AG08395 (cell line): ENCODE measurements at regions not wholly inside any gene's neighbourhood (a gene's known extent, or its start where the extent isn't known, plus 50 kb on each side); places are given as distances from the start of the nearest gene placed in this dataset.
"Not testable (repeated sequence)": the region's sequence is repeated elsewhere in the genome, so short reads cannot be mapped to it uniquely, and the experiment has no call there.

Experiments
- DNase-seq: peaks from one replicate; pipeline ENCODE4 v3.0.0; 2012; ENCODE audit warnings: mixed read lengths, low spot score

GRCh38 chr2:193326296-193326695 is 1131.6 kb upstream of the TMEFF2 start:
- DNase-seq, result no peak

DNA sequence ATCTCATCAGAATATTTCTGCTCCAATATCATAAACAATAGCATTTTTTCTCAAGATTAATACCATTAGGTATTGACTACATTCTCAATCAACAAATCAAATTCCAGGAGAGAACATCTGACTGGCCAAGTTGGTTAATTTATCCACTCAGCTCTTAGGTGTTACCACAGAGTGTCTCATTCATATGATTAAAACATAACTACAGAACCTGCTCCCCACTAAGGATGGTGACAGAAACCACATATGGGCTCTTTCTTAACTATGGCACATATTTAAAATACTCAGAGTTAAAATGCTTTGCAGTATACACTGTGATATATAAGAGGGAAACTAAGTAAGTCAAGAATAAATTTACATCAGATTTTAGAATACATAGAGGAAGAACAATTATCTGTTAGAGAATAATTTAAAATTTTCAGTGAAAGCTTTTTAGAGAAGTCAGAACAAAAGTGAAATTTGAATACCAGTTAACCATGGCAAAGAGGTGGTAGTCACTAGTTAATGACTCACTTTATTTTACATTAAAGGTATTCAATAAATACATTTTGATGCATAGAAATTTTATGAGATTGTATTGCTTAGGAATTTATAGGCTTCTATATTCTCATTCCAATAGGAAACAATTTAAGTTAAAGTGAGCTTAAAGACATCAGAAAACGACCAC is 1120.8 kb upstream of the TMEFF2 start:
- no peak for DNase-seq

GRCh38 chr2:193303464-193303863 is 1108.7 kb upstream of the TMEFF2 start:
- no peak for DNase-seq

GRCh38 chr2:193294371-193294770 is 1099.6 kb upstream of the TMEFF2 start:
- no peak for DNase-seq

- no peak for DNase-seq
Observed at GRCh38 chr2:193279361-193279760, 1084.6 kb upstream of the TMEFF2 start.

GRCh38 chr2:193276988-193277387 is 1082.3 kb upstream of the TMEFF2 start:
- no peak for DNase-seq

- no peak for DNase-seq
Observed at GRCh38 chr2:193276560-193276959, 1081.8 kb upstream of the TMEFF2 start.

DNA sequence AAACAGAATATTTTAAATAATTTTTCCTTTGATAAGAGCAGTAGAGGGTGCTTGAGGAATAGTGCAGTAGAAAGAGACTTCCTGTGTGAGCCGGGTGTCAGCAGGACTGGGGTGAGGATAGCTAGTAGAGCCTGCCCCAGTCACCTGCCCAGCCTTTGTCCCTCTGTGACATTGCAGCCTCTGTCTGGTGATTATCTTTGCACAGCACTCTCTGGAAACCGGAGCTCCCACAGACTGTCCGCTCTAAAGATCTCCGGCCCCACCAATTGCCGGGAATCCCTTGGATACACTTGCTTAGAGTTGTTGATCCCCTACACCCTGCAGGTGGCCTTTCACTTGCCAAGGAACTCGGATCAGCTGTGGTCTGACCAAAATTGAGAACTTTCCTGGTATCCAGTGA is 1081.3 kb upstream of the TMEFF2 start:
- no peak for DNase-seq

DNA sequence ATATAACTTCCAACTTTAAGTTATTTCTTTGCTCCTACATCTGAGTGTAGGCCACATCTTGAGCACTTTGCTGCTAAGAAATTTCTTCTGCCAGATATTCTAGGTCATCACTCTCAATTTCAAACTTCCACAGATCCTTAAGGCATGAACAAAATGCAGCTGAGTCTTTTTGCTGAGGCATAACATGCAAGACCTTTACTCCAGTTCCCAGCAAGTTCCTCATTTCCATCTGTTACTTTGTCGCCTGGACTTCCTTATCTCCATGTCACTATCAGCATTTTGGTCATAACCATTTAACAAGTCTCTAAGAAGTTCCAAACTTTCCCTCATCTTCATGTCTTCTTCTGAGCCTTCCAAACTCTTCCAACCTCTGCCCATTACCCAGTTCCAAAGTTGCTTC is 1077.3 kb upstream of the TMEFF2 start:
- no peak for DNase-seq

DNA sequence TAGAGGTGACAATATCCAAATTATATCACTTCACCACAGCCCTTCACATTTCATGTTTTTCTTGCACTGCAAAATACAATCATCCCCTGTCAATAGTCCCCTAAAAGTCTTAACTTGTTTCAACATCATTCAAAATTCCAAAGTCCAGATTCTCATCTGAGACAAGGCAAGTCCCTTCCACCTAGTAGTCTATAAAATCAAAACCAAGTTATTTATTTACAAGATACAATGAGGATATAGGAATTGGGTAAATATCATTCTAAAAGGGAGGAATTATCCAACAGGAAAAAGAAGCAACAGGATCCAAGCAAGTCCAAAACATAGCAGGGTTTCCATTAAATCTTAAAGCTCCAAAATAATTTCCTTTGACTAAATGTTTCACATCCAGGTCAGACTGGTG is 1076.1 kb upstream of the TMEFF2 start:
- DNase-seq, result no peak

DNA sequence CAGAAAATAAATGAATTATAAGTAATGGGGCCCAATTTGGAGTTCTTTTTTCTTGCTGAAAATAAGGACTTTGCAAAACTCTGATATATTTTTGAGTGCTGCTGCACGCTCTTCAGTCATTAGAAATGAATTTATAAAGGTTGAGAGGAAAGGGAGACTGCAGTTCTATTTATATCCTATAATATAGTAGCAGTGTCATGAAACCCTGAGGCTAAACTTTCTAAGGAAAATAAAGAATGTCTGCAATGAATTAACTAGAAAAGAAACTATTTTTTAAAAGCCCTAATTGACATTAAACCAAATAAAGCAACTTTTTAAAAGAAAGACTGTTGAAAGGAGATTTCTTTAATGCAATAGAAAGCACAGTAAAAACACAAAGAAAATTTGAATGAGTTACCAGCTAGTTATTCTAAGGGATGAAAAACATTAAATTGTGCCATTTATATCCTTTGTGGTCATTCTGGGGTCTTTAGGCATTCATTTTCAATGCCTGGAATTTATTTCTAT is 1072.8 kb upstream of the TMEFF2 start:
- no peak for DNase-seq

- no peak for DNase-seq
Observed at GRCh38 chr2:193253014-193253530, 1058.3 kb upstream of the TMEFF2 start.

DNA sequence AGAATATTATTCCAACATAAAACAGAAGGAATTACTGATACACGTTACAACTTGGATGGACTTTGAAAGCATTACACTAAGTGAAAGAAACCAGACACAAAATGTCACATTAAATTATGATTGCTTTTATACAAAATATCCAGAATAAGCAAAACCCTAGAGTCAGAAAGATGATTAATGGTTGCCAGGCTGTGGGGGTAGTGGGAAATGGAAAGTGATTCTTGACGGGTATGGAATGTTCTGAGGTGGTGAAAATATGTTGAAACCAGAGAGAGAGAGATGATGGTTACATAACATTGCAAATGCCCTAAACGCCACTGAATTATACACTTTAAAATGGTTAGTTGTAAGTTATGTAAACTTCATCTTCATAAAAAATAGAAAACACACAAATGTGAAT is 1057.2 kb upstream of the TMEFF2 start:
- DNase-seq, result no peak

GRCh38 chr2:193250389-193250788 is 1055.7 kb upstream of the TMEFF2 start:
- no peak for DNase-seq

GRCh38 chr2:193240752-193241151 is 1046.0 kb upstream of the TMEFF2 start:
- DNase-seq, result no peak

DNA sequence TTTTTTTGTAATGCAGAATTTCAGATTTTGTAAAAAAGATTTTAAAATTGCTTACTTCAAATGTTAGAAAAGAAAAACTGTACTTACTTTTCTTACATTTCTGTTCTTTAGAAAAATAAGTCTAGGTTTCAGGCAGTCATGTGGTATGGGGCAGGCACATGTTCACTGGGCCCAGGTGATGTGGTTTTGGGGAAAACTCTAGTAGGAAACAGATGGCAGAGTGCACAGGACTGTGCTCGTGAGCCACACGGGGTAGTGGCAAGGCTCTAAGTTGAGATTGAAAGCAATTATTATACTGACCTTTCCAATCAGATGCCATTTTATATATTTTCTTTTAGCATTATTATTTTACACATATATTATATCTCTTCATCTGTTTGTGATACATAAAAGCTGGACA is 1036.9 kb upstream of the TMEFF2 start:
- no peak for DNase-seq

DNA sequence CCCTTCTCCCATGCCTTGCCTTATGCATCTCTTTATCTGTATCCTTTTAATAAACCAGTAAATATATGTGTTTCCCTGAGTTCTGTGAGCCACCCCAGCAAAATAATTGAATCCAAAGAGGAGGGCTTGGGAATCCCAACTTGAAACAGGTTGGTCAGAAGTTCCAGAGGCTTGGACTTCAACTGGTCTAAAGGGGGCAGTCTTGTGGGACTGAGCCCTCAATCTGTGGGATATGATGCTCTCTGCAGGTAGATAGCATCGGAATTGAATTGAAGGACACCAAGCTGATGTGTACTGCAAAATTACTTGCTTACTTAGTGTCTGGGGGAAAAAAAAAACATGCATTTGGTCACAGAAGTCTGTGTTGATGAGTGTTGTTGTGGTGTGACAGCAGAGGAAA is 1033.5 kb upstream of the TMEFF2 start:
- DNase-seq, result no peak

DNA sequence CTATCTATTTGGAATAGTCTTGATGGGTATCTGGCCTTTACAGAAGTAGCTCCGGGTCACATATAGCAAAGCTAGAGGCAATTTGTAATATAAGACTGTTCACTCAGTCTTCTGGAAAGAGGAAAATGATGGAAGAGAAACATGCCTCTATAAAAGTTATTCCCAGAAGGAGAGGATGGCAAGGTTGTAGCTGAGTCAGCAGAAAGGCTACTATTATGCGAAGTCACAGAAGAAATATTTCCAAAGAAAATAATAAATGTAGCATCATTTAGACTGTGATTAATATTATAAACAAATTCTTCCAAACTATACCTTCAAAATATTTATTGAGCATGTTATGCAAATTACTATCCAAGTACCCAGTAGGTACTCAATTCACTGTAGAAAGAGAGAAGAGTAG is 1027.7 kb upstream of the TMEFF2 start:
- no peak for DNase-seq

GRCh38 chr2:193219413-193219812 is 1024.7 kb upstream of the TMEFF2 start:
- no peak for DNase-seq

DNA sequence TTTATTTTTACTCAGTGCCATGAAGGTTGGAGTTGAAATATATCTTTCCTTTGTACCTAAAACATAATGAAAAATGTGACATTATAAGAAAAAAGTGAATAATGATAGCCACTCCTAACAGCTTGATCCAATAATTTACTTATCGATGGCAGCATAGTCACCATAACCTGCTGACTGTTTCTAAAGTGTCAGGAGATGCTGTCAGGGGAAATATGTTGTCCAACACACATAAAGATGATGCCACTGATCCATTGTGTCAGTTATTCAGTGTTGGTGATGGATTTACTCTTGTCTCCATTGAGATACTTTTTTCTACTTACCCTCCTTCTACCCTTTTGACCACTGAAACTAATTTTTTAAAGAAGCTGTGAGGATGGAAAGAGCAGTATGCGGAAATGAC is 1006.9 kb upstream of the TMEFF2 start:
- DNase-seq, result no peak

- DNase-seq, result no peak
Observed at GRCh38 chr2:193199322-193199721, 1004.6 kb upstream of the TMEFF2 start.

- no peak for DNase-seq
Observed at GRCh38 chr2:193187816-193188215, 993.1 kb upstream of the TMEFF2 start.

GRCh38 chr2:193170981-193171380 is 976.2 kb upstream of the TMEFF2 start:
- DNase-seq, result not testable (repeated sequence)

DNA sequence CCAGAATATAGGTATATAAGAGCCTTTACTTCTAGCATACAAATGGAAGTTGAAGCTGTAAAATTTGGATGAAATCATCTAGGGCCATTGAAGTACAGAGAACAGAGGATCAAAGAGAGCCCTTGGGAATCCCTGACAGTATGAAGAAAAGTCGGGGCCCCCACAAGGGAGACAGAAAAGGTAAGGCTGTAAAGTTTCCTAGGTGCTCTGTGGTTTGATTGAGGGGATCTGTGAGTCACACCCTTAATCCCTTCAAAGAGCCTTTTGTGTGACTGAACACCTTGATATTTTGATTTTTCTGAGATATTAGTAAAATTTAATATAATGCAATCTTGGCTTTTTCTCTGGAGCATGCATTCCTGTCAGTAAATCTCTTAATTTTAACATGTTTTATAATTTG is 961.7 kb upstream of the TMEFF2 start:
- DNase-seq, result no peak
